GM18519 (cell line): ENCODE measurements at regions not wholly inside any gene's neighbourhood (a gene's known extent, or its start where the extent isn't known, plus 50 kb on each side); places are given as distances from the start of the nearest gene placed in this dataset.

ENCODE experiments used
- ATAC-seq: cut with Tn5 transposase; IDR thresholded peaks from one replicate; pipeline ENCODE4 v1.9.1; 2021; ENCODE audit warnings: mild to moderate bottlenecking, moderate library complexity; ENCODE audit not compliant: unreplicated experiment, low FRiP score

DNA sequence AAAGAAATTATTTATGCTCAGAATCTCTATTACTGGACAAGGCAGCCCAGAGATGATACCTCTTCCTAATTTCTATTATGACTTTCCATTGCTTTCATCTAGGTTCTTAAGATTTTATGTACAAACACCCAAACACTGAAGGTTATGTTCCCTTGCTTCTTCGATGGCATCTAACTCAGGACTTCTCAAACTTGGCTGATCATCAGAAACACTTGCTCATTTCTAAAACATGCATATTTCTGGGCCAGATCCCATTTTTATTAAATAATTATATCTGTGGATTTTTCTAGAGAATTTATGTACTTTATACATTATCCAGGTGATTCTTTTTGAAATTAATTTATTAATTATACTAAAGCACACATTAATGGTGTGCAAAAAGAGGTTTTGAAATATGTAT lies 482.4 kb upstream of the NR2F2 start:
- ATAC-seq: no peak

DNA sequence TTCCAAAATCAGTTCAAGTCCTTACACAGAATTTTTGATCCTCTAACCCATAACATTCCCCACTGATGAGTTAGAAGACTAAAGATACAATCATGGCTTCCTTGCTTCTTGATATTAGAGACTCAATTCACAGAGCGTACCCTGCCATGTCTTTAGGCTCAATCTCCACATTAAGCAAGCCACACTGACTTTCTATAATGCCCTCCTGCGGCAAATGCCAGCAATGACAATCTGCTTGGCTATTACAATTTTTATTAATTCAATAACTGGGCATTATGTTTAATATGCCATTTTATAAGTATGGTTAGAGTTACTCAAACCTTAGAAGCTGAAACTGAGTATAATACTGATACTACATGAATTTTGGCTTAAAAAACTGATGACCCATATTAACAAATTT lies 479.7 kb upstream of the NR2F2 start:
- ATAC-seq: no peak

DNA sequence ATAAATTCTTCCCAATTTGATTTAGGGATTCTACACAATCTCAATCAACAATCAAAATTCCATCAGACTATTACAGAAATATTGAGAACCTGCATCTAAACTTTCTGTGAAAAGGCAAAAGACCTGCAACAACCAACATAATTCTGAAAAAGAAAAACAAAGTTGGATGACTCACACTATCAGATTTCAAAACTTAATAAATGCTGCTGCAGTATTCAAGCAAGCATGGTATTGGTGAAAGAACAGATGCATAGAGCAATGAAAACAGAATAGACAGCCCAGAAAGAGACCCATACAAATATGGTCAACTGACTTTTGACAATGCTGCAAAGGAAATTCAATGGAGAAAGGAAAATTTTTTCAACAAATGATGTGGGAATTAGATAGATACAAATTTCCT lies 477.1 kb upstream of the NR2F2 start:
- ATAC-seq: no peak

DNA sequence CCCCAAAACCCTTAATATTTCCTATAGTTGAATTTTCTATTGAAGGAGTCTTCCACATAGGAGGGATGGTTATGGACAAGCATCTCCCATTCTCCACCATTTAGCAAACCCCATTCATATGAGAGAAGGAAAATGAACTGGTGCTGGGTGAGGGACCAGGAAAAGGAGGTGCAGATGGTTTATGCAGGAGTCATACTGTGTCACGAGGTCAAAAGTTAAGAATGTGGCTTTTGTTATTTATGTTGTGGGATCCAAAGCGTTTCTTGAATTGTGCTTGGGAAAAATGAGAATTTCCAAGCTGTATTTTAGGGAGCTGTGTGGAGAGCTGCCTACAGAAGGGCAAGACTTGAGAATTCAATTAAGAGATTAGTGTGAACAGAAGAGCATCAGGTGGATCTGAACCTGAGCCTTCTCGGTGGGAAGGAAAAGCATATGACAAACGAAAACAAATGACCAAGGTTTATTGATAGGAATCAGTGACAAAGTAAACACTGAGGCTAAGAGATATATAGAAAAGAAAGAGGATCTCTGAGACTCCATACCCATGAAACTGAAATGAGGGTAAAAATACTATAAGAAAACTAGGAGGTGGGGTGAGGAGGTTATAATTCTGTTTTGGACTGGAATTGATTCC lies 473.3 kb upstream of the NR2F2 start:
- ATAC-seq: no peak

DNA sequence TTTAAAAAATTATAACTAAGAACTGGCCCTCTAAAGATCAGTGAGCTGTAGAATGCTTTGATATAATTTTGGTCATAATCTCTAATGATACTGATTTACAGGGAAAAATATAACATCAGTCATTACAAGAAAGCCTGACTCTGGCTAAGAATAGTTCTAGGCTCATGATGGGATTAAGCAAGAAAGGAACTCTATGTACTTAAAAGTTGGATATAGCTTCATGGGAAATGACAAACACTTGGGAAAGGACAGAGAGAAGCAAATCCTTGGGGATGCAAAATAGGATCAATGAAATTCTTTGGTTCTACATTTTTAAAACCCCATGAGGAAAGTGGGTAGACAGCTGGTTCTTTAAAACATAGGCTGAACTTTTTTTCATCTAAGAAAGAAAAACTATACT lies 472.7 kb upstream of the NR2F2 start:
- no peak for ATAC-seq

DNA sequence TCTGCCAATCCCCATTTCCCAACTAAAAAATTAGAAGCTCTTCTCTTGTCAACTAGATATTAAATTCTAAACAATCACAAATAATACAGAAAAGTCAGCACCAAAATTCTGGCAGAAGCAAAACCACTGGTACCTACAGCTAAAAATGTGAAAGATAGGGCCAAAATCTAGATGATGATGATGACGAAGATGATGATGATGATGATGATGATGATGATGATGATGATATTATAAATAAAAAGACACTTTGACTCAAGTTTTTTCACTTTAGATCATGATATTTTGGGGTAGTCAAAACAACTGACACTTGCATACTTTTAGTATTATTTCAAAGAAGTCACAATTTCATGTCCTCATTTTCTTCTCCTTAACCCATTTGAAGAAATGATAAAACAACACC lies 470.1 kb upstream of the NR2F2 start:
- no peak for ATAC-seq

DNA sequence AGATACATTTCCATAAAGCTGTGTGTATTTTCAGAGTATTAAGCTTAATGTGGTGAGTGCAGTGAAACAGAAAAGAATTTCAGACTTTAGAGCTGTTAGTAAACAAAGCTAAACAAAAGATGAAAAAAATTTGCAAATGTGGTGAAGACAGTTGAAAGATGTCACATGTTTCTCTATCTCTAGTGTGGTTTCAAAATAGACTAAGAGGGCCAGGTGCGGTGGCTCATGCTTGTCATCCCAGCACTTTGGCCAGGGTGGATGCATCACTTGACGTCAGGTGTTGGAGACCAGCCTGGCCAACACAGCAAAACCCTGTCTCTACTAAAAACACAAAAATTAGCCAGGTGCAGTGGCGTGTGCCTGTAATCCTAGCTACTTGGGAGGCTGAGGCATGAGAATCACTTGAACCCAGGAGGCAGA lies 466.0 kb upstream of the NR2F2 start:
- peak; percentile 83 for ATAC-seq

DNA sequence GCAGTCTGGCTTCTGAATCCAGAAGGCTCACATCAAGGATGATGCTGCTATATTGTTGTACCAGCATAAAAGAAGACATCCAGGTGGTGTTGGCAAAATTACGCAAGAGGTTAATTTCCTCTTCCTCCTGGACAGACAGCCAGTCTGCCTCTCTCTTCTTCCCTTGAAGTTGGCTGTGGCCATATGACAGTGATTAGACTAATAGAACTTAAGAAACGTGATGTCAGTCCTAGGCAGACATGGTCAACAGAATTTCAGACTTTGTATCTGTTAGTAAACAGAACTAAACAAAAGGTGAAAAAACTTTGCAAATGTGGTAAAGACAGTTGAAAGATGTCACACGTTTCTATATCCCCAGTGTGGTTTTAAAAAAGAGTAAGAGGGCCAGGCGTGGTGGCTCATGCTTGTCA lies 465.2 kb upstream of the NR2F2 start:
- no peak for ATAC-seq

DNA sequence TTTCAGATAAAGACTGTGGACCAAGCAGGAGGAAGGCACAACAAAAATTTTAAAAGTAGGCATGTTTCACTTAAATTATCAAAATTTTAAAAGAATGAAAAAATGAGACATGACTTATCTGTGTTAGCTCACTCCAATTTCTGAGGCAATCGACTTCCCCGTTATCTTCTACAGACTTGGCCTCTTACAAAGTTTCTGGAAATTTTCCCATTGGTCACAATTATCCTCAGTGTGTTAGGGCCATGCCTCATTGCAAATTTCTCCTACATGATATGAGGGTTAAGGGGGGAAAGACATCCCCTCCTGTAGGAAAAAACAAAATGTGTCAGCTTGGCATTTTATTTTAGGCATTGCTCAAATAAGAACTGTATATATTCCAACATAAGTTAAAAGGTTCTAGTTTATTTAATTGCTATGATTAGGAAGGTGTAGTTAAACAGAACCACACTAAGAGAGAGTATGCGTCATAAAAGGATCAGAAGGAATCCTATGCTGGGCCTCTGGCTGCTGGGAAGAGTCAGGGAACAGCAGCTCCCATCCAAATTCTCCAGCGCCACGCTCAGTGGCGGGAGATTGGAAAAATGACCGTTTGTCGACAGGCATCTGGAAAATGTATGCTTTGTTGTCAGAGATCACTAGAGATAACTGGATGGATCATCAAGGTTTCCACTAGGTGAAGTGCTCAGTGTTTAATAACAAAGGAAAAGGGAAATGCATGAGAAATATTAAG lies 463.6 kb upstream of the NR2F2 start:
- no peak for ATAC-seq

DNA sequence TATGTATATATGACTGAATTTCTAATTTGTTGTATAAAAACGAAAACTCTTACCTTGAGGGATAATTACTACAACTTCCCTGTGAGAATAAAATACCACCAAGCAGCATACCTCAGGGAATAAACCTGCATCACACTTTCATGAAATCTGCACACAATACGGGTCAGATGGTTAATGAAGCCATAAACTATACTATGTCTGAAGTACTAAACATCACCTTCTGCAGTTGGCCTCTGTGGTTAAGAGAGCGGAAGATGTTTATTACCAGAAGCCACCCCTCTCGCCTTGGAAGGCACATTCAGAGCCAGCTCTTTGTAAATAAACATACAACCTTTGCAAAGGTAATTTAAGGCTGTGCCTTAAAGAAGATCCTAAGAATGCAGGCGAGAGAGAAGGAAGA lies 462.1 kb upstream of the NR2F2 start:
- ATAC-seq: no peak

DNA sequence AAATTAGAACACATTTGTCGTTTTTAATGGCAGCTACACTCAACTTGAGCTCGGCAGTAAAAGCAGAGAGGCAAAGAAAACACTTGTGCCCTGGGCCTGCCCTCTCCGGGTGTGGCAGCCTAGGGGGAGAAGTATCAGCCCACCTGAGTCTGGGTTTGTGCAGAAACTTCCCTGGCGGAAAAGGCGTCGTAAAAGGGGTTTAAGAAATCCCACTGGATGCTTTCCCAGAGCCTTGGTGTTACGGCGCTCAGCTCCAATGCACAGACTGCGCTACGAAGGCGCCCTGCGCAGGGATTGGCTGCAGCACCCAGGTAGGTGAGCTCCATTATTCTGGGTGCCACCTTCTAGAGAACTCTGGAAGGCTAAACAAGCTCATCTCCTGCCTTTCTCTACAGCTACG lies 461.5 kb upstream of the NR2F2 start:
- ATAC-seq: no peak

DNA sequence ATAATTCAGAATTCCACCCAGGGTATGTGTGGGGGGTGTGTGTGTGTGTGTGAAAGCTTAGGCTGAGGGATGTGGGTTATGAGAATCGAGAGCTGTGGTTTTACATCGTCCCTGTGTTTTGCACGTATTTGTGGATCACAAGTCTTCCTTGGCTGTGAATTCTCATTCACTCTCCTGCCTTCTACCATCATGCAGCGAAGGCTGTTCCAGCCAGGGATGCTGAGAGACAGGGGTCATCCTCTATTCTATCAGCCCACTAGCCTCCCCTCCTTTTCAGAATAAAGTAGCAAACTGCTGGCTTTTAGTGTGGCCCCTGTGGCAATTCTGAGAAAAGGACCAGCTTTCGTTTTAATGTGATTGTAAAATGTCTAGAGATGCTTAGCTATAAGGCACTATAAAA lies 460.6 kb upstream of the NR2F2 start:
- ATAC-seq: no peak

DNA sequence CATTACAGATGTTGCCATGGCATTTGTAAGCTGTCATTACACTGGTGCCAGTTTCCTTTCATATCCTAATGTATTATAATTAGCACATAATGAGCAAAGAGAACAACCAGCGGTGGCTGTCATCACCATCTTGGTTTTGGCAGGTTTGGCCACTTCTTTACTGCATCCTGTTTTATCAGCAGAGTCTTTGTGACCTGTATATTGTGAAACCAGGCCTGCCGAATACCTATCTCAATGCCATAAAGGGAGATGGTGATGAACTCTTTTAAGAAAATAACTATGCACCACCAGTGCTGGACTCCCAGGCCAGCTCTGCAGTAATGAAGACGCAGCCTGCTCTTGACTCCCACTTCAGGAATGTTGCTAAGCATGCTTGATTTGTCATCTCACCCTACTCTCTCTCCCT lies 458.1 kb upstream of the NR2F2 start:
- ATAC-seq: no peak

DNA sequence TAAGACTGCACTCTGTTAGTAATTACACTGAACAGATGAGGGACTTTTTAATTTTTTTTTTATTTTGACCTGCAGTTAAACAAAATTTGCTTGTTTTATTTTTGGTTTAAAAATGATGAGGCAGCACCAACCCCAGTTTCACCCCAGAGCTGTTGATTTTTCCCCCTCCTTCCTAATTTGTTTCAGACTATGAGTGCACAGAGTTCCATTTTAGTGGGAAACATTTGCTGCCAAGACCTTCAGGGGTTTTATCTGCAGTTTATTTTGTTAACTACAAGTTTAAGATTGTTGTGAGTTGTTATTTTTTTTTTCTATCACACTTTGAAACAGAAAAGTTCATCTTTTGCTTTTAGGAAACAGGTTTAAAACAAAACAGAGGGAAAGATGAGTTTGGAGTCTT lies 455.9 kb upstream of the NR2F2 start:
- ATAC-seq: no peak

DNA sequence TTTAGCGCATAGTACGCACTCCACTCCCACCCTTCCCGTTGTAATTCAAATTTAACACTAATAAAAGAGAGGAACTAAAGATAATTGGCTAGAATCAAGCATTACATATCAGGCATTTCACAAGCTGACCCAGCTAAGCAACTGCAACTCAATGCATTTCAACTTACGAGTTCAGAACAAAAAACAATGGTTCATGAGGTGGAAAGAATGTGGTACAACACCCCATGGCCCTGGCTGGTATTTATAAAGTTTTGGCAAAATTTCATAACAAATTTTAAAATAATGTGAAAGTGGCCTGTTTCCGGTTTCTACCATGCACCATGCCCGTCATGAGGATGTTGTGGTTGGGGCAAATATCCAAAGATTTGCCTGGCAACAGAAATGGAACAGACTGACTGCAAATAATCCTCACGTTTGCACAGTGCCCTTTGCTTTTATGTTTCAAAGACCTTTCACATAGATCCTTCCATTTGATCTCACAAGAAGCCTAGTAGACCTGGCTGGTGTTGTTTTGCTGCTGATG lies 455.3 kb upstream of the NR2F2 start:
- no peak for ATAC-seq

DNA sequence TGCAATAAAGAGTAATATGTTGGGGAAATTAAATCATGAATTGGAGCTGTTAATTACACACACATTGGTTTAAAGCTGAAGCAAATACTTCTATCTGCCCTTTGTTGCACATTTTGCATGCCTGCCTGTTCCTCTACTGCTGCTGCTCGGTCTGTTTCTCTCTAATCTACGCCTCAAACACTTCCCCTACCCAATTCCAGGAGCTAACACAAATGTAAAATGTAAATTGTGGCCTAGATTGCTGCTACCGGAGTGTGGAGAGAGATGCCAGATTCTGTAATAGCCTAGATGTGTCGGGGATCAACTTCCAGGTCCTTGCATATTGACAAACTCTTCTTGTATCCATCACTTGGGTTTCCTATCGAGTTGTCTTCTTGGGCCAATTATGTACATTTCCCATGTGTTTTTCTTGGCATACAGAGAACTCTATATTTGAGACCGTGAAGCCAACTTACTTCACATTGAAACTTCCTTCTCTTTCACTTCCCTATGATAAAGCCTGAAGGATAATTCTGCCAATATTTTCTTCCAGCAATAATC lies 450.4 kb upstream of the NR2F2 start:
- no peak for ATAC-seq

DNA sequence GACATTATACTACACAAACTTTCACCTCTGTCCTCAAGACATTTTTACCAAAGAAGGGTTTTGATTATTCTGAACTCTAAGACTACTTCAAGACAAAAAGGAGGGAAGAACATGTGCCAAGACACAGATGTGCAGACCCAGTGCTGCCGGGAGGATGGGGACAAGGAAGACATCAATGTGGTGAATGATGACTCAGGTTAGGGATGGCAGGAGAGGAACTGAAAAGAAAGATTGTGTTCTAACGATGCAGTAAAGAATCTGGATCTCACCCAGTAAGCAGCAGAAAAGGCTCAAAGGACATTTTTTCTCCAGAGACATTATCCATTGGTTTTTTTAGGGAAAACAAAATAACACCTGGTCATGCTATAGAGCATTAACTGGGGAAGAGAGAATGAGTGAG lies 449.9 kb upstream of the NR2F2 start:
- no peak for ATAC-seq

DNA sequence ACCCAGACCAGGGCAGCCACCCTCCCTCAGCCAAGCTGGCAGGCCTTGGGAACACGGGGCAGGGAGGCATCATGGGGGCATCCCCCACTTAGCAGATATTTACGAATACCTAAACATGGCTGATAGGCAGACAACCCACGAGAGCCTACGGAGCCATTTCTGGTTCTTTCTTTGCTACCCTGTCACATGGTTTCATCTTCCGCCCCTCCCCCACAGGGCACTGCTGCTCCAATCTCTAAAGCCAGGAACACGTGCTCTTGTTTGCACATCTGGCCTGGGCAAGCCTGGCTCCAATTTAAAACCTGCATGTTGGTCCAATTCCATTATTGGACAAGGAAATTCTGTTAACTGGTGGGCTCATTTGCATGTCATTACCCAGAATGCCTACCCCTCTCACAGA lies 447.4 kb upstream of the NR2F2 start:
- no peak for ATAC-seq

DNA sequence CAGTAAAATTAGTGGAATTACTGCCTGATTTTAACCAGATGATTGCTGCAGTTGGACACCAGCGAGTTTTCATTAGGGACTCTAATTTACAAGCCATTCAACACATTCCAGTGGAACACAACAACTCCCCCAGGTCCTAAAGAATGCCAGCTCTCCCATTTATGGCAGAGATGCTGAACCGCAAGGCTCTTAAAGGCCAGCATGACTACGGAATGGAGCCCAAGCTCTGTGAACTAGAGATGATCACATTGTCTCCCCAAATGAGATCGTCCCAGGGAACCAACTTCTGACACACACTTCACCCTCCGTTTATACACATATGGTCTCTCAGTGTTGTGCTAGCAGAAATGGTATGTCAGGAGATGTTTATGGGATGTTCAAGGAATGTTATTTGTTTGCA lies 446.2 kb upstream of the NR2F2 start:
- ATAC-seq: no peak

DNA sequence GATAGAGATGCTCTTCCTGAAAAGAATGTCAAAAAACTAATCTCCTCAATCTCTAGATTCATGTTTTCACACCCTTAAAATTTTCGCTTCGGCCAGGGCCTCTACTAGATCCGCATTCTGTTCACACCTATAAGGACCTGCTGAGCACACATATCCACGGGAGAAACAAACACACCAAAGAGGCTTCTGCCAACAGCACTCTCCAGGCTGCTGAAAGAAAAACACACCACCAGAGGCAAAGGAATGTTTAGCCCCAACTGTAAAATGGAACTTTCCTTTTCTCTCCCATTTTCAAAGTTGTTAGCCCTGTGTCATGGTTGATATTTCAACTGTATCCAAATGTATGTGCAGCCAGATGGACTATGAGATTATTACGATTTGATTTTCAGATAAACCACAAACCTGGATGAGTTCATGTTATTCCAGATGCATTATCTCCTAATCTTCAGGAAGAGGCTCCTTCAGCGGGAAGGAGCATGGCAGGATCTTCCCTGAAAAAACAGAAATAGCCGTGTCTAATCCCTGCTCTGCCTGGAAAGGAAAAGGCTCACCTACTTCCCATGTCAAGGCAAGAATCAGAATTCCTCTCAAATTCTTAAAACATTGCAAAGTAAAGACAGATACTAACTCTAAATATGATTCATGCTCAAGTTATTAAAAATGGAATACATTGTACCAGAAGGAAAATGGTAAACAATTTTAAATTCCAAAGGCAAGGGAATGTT lies 442.7 kb upstream of the NR2F2 start:
- ATAC-seq: no peak

DNA sequence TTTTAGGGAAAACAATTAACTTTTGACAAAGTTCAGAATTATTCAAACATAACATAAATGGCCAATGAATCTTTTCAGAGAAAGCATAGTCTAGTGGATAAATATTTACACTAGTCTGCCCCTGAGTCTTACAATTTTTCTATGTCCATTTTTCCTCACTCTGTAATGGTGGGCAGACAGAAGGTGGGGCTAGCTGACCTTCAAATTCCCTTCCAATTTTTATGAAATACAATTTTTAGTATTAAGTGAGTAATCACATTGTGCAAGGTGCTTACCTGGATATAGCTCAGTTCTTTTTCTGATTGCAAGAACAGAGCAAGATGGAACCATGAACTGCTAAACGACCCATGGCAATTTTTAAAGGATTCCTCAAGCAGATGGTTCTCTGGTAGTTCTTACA lies 441.7 kb upstream of the NR2F2 start:
- no peak for ATAC-seq
